ENCODE measurements at regions not wholly inside any gene's neighbourhood (a gene's known extent, or its start where the extent isn't known, plus 50 kb on each side); places are given as distances from the start of the nearest gene placed in this dataset.

DNA sequence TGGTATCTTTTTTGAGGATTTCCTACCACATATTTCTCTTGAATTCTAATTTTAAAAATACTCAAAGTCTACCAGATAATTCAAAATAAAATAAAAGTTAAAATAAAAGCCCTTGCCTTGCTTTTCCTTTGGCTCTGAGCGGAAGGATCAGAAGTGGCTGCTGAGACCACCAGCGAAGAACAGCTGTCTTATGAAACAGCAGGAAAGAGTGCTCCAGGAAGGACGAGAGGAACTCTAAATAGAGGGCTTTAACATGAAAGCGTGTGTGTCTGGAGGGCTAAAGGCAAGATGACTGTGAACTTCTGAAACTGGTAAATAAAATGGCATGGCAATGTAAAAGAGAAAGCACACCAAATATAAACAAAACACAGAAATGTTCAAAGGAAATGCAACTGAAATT lies 521.5 kb upstream of the SPRY2 start:
- in situ Hi-C loops (cut with MboI; ENCODE audit: low pct_unique_long_range_greater_than_20kb, low sequenced_read_pairs, unreplicated experiment) = no loop called here
- no peak for DNase-seq (ENCODE audit: low spot score)
- TF ChIP-seq, protein P1, sequence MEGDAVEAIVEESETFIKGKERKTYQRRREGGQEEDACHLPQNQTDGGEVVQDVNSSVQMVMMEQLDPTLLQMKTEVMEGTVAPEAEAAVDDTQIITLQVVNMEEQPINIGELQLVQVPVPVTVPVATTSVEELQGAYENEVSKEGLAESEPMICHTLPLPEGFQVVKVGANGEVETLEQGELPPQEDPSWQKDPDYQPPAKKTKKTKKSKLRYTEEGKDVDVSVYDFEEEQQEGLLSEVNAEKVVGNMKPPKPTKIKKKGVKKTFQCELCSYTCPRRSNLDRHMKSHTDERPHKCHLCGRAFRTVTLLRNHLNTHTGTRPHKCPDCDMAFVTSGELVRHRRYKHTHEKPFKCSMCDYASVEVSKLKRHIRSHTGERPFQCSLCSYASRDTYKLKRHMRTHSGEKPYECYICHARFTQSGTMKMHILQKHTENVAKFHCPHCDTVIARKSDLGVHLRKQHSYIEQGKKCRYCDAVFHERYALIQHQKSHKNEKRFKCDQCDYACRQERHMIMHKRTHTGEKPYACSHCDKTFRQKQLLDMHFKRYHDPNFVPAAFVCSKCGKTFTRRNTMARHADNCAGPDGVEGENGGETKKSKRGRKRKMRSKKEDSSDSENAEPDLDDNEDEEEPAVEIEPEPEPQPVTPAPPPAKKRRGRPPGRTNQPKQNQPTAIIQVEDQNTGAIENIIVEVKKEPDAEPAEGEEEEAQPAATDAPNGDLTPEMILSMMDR (IDR thresholded peaks at IDR 0.05; ENCODE audit: extremely low read depth, insufficient read depth, missing control alignments) = no peak

DNA sequence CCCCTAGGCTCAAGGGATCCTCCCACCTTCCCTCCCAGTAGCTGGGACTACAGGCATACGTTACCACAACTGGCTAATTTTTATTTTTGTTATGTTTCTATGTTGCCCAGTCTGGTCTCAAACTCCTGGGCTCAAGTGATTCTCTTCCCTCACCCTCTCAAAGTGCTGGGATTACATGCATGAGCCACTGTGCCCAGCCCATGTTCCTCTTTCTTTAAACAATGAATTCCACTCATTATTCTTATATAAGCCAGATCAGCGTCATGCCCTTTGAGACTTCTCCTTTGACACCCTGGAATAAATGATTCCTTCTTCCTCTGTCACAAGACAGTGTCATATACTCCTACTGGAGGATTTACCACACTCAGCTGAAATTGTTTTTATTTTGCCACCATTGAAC lies 519.9 kb upstream of the SPRY2 start:
- no peak for DNase-seq (ENCODE audit: low spot score)
- TF ChIP-seq, protein P1 (IDR thresholded peaks at IDR 0.05; ENCODE audit: extremely low read depth, insufficient read depth, missing control alignments) = no peak
- in situ Hi-C loops (cut with MboI; ENCODE audit: low pct_unique_long_range_greater_than_20kb, low sequenced_read_pairs, unreplicated experiment) = no loop called here

DNA sequence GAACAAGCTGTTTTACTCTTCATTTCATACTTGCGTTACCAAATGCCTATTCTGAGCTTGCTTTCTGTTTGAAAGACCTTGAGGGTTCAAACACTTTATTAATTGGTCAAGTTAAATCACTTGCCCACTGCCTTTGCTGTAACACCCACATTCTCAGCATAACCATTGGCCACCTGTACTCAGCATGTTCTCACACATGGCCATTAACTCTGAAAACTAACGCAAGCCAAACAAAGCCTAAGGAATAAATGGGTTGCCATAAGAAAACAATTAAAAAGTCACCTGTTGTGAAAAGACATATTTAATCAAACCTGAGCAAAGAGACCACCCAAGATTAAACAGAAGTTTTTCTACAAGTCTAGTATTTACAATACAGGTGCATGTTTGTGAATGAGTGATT lies 517.2 kb upstream of the SPRY2 start:
- no peak for DNase-seq (ENCODE audit: low spot score)
- TF ChIP-seq, protein P1 (IDR thresholded peaks at IDR 0.05; ENCODE audit: extremely low read depth, insufficient read depth, missing control alignments) = no peak
- in situ Hi-C loops (cut with MboI; ENCODE audit: low pct_unique_long_range_greater_than_20kb, low sequenced_read_pairs, unreplicated experiment) = no loop called here

DNA sequence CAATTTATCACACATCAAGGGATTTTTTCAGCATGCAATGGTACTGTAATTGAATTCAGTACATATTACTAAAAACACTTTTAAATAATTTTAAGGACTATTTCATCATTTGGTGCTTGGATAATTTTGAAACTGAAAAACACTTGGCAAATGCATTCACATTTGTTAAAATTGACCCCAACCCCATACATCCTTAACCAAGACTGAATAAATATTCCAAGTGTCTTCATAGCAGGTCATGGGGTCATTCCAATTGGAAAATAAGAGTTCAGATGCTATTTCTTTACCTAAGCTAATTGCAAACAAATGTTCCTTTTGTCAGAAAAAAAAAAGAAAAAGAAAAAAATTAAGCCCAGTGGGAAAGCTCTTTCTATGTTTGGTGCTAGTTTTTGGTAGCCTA lies 516.4 kb upstream of the SPRY2 start:
- TF ChIP-seq, protein P1 (IDR thresholded peaks at IDR 0.05; ENCODE audit: extremely low read depth, insufficient read depth, missing control alignments) = no peak
- in situ Hi-C loops (cut with MboI; ENCODE audit: low pct_unique_long_range_greater_than_20kb, low sequenced_read_pairs, unreplicated experiment) = no loop called here
- DNase-seq (ENCODE audit: low spot score) = no peak

DNA sequence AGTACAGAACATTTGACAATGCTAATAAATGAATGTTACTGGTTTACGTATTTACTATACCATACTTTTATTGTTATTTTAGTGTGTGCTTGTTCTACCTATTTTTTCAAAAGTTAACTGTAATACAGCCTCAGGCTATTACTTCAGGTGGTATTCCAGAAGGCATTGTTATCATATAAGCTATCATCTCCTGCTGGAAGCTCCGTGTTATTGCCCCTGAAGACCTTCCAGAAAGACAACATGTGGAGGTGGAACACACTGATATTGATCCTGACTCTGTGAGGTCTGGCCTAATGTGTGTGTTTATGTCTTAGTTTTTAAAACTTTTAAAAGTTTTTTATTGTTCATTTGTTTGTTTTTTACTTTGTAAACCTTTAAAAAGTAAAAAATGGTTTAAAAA lies 509.8 kb upstream of the SPRY2 start:
- TF ChIP-seq, protein P1 (IDR thresholded peaks at IDR 0.05; ENCODE audit: extremely low read depth, insufficient read depth, missing control alignments) = no peak
- in situ Hi-C loops (cut with MboI; ENCODE audit: low pct_unique_long_range_greater_than_20kb, low sequenced_read_pairs, unreplicated experiment) = no loop called here
- DNase-seq (ENCODE audit: low spot score) = no peak

DNA sequence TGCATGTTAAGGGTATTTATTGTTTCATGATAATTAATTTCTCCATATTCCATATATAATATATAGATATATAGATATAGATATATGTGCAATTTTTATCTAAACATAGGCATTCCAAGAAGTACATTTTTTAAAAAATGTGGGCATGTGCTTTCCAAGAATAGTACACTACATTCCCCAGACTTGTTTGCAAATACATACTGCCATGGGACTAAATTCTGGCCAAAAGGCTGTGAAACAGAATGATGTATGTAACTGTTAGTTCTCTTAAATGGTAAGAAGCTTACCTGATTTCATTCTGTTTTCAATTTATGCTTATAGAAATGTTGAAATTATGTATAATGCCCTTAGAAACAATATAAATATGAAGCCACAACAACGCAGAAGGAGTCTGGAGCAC lies 503.2 kb upstream of the SPRY2 start:
- in situ Hi-C loops (cut with MboI; ENCODE audit: low pct_unique_long_range_greater_than_20kb, low sequenced_read_pairs, unreplicated experiment) = no loop called here
- DNase-seq (ENCODE audit: low spot score) = no peak
- TF ChIP-seq, protein P1 (IDR thresholded peaks at IDR 0.05; ENCODE audit: extremely low read depth, insufficient read depth, missing control alignments) = no peak

DNA sequence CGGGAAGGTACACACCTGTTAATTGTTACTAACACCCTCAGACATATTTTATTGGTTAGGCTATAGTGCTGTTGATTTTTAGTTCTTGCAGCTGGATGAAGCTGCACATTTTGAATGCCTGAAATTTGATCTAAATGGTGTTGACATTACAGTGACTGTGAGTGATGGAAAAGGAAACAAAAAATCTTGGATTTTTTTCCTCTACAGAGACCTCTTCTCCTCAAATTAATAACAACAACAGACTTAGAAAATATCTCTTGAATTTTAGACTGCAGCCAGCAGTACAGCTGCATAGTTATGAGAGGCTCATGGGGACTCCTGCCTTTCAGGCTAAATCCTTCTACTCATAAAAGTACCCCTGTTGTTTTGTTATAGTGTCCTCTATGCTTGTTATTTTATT lies 500.5 kb upstream of the SPRY2 start:
- in situ Hi-C loops (cut with MboI; ENCODE audit: low pct_unique_long_range_greater_than_20kb, low sequenced_read_pairs, unreplicated experiment) = no loop called here
- DNase-seq (ENCODE audit: low spot score) = no peak
- TF ChIP-seq, protein P1 (IDR thresholded peaks at IDR 0.05; ENCODE audit: extremely low read depth, insufficient read depth, missing control alignments) = no peak
